ENCODE measurements at regions not wholly inside any gene's neighbourhood (a gene's known extent, or its start where the extent isn't known, plus 50 kb on each side); places are given as distances from the start of the nearest gene placed in this dataset.
A peak's percentile ranks its signal among the peaks of the same experiment; 100 is the strongest.

DNA sequence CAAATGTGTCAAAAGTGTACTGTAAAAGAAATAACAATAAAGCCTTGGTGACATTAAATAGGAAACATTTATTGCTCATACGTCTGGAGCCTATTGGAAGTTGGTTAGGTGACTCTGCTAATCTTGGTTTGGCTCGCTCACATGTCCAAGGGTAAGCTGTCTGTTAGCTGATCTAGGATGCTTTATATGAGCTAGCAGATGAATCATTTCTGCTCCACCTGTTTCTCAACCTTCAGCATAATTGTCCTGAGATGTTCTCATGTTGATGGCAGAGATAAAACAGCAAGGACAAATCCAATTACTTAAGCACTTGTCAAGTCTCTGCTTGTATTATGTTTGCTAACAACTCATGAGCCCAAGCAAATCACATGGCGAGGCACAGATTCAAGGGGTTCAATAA, 56.0 kb upstream of the CD53 start:
- Mint-ChIP-seq H3K27me3 (ENCODE audit: low read depth) (peaks cover 19% of the 10 kb centered on the region), H3K4me1 (ENCODE audit: low read depth) (no peaks in the 10 kb centered on the region), H3K27ac (no peak overlapping the region), H3K9me3 (ENCODE audit: insufficient read depth) (peaks cover 3% of the 10 kb centered on the region), H3K4me3 (no peak overlapping the region), H3K36me3 (ENCODE audit: low read depth) (no peaks in the 10 kb centered on the region)
- POLR2A ChIA-PET: no interaction called here
- CTCF ChIA-PET: interaction anchor here (0.8 to 2.5 kb wide), 4 partner anchors 13 to 36 kb away, joined by 3 to 15 read pairs (median 6); no protein-coding TSS in a partner anchor
- ATAC-seq (no peak), DNase-seq (no peak)

DNA sequence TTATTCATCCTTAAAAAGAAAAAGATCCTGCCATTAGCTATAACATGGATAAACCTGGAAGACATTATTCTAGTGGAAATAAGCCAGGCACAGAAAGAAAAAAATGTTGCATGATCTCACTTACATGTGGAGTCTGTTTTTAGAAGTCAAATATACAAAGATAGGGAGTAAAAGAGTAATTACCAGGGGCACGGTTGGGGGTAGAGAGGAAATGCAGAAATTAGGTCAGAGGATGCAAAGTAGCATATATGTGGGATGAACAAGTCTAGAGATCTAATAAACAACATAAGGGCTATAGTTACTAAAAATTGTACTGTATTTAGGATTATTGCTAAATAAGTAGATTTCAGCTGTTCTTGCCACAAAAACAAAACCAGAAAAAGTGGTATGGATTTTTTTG, 61.4 kb upstream of the CD53 start:
- Mint-ChIP-seq H3K27ac (no peak overlapping the region), H3K4me3 (no peak overlapping the region), H3K4me1 (ENCODE audit: low read depth) (no peaks in the 10 kb centered on the region), H3K36me3 (ENCODE audit: low read depth) (no peaks in the 10 kb centered on the region), H3K27me3 (ENCODE audit: low read depth) (peaks cover 16% of the 10 kb centered on the region), H3K9me3 (ENCODE audit: insufficient read depth) (peaks cover 3% of the 10 kb centered on the region)
- DNase-seq (no peak), ATAC-seq (no peak)
- ChIA-PET CTCF (interaction anchor here (1.6 kb wide), 1 partner anchor 17 kb away, joined by 3 read pairs; no protein-coding TSS in a partner anchor), POLR2A (no interaction called here)

DNA sequence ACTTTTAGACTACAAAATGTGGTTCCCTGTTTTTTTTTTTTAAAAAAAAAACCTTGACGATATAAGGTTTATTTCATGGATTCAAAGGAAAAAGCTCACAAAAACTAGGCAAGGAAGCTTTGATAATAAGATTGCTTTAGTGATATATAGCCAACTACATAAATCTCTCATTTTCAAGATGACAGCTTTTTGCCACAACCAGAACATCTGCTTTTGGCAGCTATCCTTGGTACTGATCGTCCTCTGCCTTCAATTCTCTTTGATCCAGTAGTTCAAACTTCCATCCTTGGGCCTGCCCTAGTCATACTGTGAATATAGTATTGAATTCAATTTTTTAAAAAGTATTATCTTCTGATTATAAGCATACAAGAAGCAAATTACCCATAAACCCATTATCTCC, 72.9 kb upstream of the CD53 start:
- peaks cover 3% of the 10 kb centered on the region for H3K36me3 Mint-ChIP-seq (ENCODE audit: low read depth)
- H3K27me3 Mint-ChIP-seq (ENCODE audit: low read depth): peaks cover 8% of the 10 kb centered on the region
- no peak for ATAC-seq
- H3K27ac Mint-ChIP-seq: no peak overlapping the region
- CTCF ChIA-PET: interaction anchor here (0.6 to 3.5 kb wide), 6 partner anchors 13 to 29 kb away, joined by 3 to 19 read pairs (median 6); no protein-coding TSS in a partner anchor
- H3K9me3 Mint-ChIP-seq (ENCODE audit: insufficient read depth): no peaks in the 10 kb centered on the region
- no peaks in the 10 kb centered on the region for H3K4me1 Mint-ChIP-seq (ENCODE audit: low read depth)
- POLR2A ChIA-PET: interaction anchor here (0.7 to 1.0 kb wide), 2 partner anchors 12 to 957 kb away, joined by 3 read pairs; no protein-coding TSS in a partner anchor
- no peak overlapping the region for H3K4me3 Mint-ChIP-seq
- DNase-seq: no peak

DNA sequence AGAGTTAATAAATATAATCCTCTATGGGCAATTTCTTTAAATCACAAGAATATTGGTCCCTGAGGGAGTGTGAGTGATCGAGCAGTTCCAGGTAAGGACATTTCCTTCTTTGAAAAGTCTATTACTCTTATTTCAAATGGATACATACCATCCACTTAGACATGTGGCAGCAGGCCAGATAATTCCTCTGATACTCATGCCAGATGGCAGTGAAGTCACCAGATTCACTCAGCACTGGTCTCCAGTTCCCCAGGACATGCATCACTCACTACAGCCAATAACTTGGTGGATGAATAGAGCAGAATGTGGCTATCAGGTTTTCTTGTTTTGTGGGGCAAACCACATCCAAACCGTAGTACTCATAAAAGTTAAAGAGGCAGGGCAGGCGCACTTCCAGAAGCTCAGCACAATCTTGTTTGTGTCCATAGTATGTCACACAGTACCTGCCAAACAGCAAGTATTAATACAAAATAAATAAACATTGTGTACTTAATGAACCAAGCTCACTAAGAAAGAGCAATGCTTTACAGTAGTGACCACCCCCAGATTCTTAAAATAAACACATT, 74.2 kb upstream of the CD53 start:
- H3K9me3 Mint-ChIP-seq (ENCODE audit: insufficient read depth): no peaks in the 10 kb centered on the region
- CTCF ChIA-PET: interaction anchor here (1.7 to 3.5 kb wide), 3 partner anchors 11 to 30 kb away, joined by 5 to 19 read pairs (median 7); no protein-coding TSS in a partner anchor
- H3K36me3 Mint-ChIP-seq (ENCODE audit: low read depth): peaks cover 3% of the 10 kb centered on the region
- DNase-seq (no peak), ATAC-seq (no peak)
- H3K4me1 Mint-ChIP-seq (ENCODE audit: low read depth): peaks cover under 1% of the 10 kb centered on the region
- peaks cover 2% of the 10 kb centered on the region for H3K27me3 Mint-ChIP-seq (ENCODE audit: low read depth)
- no peak overlapping the region for H3K27ac Mint-ChIP-seq
- POLR2A ChIA-PET: interaction anchor here (0.6 to 1.0 kb wide), 2 partner anchors 30 to 1648 kb away, joined by 3 read pairs; no protein-coding TSS in a partner anchor
- H3K4me3 Mint-ChIP-seq: no peak overlapping the region

DNA sequence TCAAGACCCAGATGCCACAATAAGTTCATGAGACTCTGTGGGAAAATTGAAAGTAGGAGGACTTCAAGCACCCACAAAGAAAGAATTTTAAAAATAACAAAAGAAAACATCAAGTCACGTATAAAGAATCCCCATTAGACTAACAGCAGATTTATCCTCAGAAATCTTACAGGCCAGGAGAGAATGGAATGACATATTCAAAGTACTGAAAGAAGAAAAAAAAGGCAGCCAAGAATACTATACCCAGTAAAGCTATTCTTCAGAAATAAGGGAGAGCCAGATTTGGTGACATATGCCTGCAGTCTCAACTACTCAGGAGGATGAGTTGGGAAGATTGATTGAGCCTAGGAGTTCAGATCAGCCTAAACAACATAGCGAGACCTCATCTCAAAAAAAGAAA, 84.3 kb upstream of the CD53 start:
- CTCF ChIA-PET: interaction anchor here (2.5 to 10.1 kb wide), 6 partner anchors 11 to 242 kb away, joined by 19 to 248 read pairs (median 34); partner anchors contain the start of gene CD53
- H3K27ac Mint-ChIP-seq: peak overlapping the region; percentile 5
- peaks cover 71% of the 10 kb centered on the region for H3K4me1 Mint-ChIP-seq (ENCODE audit: low read depth)
- ATAC-seq: no peak
- POLR2A ChIA-PET: interaction anchor here (1.6 to 3.7 kb wide), 2 partner anchors 71 to 85 kb away, joined by 3 to 117 read pairs; partner anchors contain the start of gene CD53
- peaks cover 34% of the 10 kb centered on the region for H3K9me3 Mint-ChIP-seq (ENCODE audit: insufficient read depth)
- H3K27me3 Mint-ChIP-seq (ENCODE audit: low read depth): no peaks in the 10 kb centered on the region
- DNase-seq: no peak
- H3K36me3 Mint-ChIP-seq (ENCODE audit: low read depth): peaks cover 57% of the 10 kb centered on the region
- H3K4me3 Mint-ChIP-seq: no peak overlapping the region

DNA sequence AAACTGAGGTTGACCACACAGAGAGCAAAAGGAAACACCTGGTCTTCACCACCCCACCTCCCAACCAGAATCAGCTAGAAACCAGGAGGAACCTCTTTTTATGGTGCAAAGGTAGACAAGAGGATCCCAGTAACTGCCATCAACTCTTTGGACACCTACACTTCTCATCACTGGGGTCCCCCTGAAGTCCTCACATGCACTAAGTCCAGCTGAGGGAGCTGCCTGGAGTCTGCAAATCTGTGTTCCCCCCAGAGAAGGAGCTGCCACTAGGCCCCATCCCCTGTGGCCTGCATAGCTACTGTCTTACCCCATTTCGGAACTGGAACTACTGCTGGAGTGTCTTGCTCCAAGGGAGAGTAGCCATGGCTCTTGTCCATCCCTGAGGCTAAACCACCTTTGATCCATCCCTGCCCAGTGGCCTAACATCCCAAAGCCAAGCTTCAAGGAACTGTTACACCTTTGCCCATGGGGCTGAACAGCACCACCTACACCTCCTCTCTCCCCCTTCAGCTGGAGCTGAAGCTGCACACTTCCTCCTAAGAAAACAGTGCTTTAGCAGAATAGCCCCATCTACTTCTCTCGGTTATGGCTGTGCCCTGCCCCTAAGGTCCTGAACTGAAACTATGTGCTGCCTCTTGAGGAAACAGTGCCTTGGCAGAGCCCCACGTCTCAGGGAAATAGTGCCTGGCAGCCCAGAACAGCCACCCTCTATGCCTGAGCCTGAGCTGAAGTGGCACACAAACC, 85.4 kb upstream of the CD53 start:
- Mint-ChIP-seq H3K4me1 (ENCODE audit: low read depth) (peaks cover 73% of the 10 kb centered on the region), H3K9me3 (ENCODE audit: insufficient read depth) (peaks cover 24% of the 10 kb centered on the region), H3K4me3 (peak overlapping the region; percentile 66), H3K36me3 (ENCODE audit: low read depth) (peaks cover 47% of the 10 kb centered on the region), H3K27ac (peak overlapping the region; percentile 95), H3K27me3 (ENCODE audit: low read depth) (no peaks in the 10 kb centered on the region)
- POLR2A ChIA-PET: interaction anchor here (0.6 to 3.7 kb wide), 16 partner anchors 13 to 1833 kb away, joined by 3 to 117 read pairs (median 4); partner anchors contain the start of genes CD53, CEPT1, DRAM2 and KCNA3
- peak; percentile 81 for ATAC-seq
- DNase-seq: peak; percentile 87
- CTCF ChIA-PET: interaction anchor here (0.8 to 10.1 kb wide), 37 partner anchors 8 to 768 kb away, joined by 3 to 248 read pairs (median 5); partner anchors contain the start of genes CD53, LRIF1 and RBM15

DNA sequence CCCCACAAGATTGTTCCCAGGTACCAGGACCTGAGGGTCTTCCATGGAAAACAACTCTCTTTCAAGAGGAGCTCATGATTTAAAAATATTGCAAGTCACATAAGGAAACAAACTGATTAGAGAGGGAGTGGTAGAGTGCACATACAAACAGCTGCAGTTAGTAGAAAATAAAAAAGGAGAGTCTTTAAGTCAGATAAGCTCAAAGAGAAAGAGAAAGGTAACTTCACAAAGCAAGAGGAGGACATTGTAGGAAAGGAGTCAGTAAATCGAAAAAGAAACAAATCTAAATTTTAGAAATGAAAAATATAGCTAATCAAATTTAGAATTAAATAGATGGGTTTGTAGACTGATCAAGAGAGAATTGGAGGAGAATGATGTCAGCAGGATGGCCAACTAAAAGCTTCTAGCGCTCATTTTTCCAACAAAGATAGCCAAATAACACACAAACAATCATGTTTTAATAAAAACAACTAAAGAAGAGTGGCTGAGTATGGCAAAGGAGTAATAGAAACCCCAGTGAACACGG, 86.1 kb upstream of the CD53 start:
- peaks cover 20% of the 10 kb centered on the region for H3K9me3 Mint-ChIP-seq (ENCODE audit: insufficient read depth)
- CTCF ChIA-PET: interaction anchor here (0.8 to 10.1 kb wide), 36 partner anchors 8 to 590 kb away, joined by 3 to 248 read pairs (median 6); partner anchors contain the start of genes CD53, LRIF1 and RBM15
- H3K36me3 Mint-ChIP-seq (ENCODE audit: low read depth): peaks cover 46% of the 10 kb centered on the region
- H3K27me3 Mint-ChIP-seq (ENCODE audit: low read depth): no peaks in the 10 kb centered on the region
- peak overlapping the region; percentile 95 for H3K27ac Mint-ChIP-seq
- peak; percentile 44 for ATAC-seq
- H3K4me3 Mint-ChIP-seq: peak overlapping the region; percentile 66
- DNase-seq: no peak
- POLR2A ChIA-PET: interaction anchor here (0.6 to 3.7 kb wide), 18 partner anchors 28 to 1833 kb away, joined by 3 to 117 read pairs (median 4); partner anchors contain the start of genes CD53, CEPT1, DRAM2 and KCNA2
- peaks cover 70% of the 10 kb centered on the region for H3K4me1 Mint-ChIP-seq (ENCODE audit: low read depth)

DNA sequence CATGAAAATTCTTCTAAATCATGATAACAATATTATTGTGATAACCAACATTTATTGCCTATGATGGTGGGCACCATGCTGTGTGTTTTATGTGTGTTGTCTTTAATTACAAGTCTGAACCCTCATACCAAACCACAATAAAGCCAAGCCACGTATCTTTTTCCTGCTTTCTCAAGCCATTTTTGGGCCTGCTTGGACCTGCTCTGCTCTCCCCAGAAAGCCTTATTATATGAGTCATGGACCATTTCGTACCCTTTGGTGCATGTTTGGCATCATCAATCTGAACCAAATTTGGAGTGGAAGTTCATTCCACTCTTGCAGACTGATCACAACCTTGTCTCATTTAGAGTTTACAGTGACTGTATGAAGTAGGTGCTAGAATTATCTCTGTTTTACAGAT, 87.3 kb upstream of the CD53 start:
- Mint-ChIP-seq H3K36me3 (ENCODE audit: low read depth) (peaks cover 41% of the 10 kb centered on the region), H3K27ac (peak overlapping the region; percentile 95), H3K9me3 (ENCODE audit: insufficient read depth) (peaks cover 20% of the 10 kb centered on the region), H3K4me3 (no peak overlapping the region), H3K27me3 (ENCODE audit: low read depth) (no peaks in the 10 kb centered on the region), H3K4me1 (ENCODE audit: low read depth) (peaks cover 75% of the 10 kb centered on the region)
- ChIA-PET CTCF (interaction anchor here (1.4 to 10.1 kb wide), 8 partner anchors 12 to 588 kb away, joined by 3 to 248 read pairs (median 36); no protein-coding TSS in a partner anchor), POLR2A (interaction anchor here (1.4 to 3.7 kb wide), 3 partner anchors 88 to 166 kb away, joined by 4 to 117 read pairs (median 17); partner anchors contain the start of gene CD53)
- ATAC-seq: no peak
- no peak for DNase-seq

DNA sequence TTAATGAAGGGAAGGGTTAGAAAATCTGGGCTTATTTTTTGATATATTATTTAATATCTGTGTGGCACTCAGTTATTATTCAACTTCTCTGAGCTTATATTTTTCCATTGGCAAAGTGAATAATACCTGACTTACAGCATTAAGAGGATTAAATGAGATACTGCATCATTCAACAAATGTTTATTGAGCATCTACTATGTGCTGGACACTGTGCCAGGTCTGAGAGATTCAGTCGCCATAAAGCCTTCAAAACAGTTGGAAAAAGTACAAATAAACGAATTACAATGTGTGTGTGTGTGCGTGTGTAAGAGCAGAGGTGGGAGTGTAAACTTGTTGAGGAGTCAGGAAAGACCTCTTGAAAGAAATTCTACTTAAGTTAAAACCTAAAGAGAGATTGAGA, 87.9 kb upstream of the CD53 start:
- CTCF ChIA-PET: interaction anchor here (0.8 to 10.1 kb wide), 13 partner anchors 12 to 289 kb away, joined by 3 to 248 read pairs (median 4); partner anchors contain the start of gene LRIF1
- no peak overlapping the region for H3K27ac Mint-ChIP-seq
- no peaks in the 10 kb centered on the region for H3K27me3 Mint-ChIP-seq (ENCODE audit: low read depth)
- H3K9me3 Mint-ChIP-seq (ENCODE audit: insufficient read depth): peaks cover 16% of the 10 kb centered on the region
- DNase-seq: no peak
- POLR2A ChIA-PET: interaction anchor here (1.4 to 3.4 kb wide), 2 partner anchors 89 to 166 kb away, joined by 4 to 21 read pairs; partner anchors contain the start of gene CD53
- H3K4me3 Mint-ChIP-seq: no peak overlapping the region
- H3K36me3 Mint-ChIP-seq (ENCODE audit: low read depth): peaks cover 35% of the 10 kb centered on the region
- no peak for ATAC-seq
- peaks cover 76% of the 10 kb centered on the region for H3K4me1 Mint-ChIP-seq (ENCODE audit: low read depth)

DNA sequence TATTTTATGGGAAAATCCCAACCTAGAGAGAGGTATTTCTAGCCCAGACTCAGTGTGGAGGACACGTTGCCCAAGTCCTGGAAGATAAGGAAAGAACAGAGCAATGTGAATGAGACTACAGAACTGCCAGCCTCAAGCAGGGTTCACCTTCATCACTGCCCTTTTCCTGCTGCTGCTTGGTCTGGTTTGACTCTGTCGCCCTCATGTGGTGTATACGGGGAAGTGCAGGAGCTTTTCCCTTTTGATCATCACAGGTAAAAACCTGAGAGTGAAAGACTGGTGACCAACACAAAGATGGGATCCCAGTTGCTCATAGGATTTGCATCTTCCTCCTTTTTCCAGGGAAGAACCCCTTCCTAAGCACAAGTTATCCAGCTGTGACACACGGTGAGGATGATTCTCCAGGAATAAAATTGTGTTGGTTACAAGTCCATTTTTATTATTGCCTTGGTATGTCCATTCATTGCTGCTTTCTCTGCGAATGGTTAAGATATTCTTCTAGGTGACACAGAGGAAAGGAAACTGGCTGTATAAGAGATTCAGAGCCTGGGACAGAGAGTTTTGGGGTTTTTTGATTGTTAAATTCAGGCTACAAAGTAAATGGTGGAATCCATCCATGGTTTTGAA, 89.5 kb upstream of the CD53 start:
- peaks cover 20% of the 10 kb centered on the region for H3K36me3 Mint-ChIP-seq (ENCODE audit: low read depth)
- POLR2A ChIA-PET: interaction anchor here (0.9 to 3.4 kb wide), 4 partner anchors 18 to 181 kb away, joined by 3 to 21 read pairs (median 4); partner anchors contain the start of genes CD53 and LRIF1
- DNase-seq: peak; percentile 79
- no peak overlapping the region for H3K27ac Mint-ChIP-seq
- ATAC-seq: peak; percentile 23
- H3K4me3 Mint-ChIP-seq: no peak overlapping the region
- H3K9me3 Mint-ChIP-seq (ENCODE audit: insufficient read depth): no peaks in the 10 kb centered on the region
- CTCF ChIA-PET: interaction anchor here (0.6 to 10.1 kb wide), 38 partner anchors 10 to 343 kb away, joined by 3 to 248 read pairs (median 6); partner anchors contain the start of genes CD53, KCNA2, KCNA3 and LRIF1
- peaks cover 65% of the 10 kb centered on the region for H3K4me1 Mint-ChIP-seq (ENCODE audit: low read depth)
- peaks cover 5% of the 10 kb centered on the region for H3K27me3 Mint-ChIP-seq (ENCODE audit: low read depth)

Measured in activated CD8-positive, alpha-beta T cell treated with anti-CD3 and anti-CD28 coated beads, Interleukin-2, amount 10 ng/mL, durations not matched to agents 7 days and 5 days (primary cell).